Heart left ventricle (tissue), 13 donors: ENCODE measurements at regions not wholly inside any gene's neighbourhood (a gene's known extent, or its start where the extent isn't known, plus 50 kb on each side); places are given as distances from the start of the nearest gene placed in this dataset.

Experiments
- POLR2A ChIP-seq, 2 donors: fragments of 450-650 bp; IDR thresholded peaks; one replicate each; pipeline ENCODE4 v1.6.1; 2017; ENCODE audit warnings: antibody characterized with exemption in 2 of 2, mild to moderate bottlenecking in 2 of 2, moderate library complexity in 2 of 2
- TF ChIP-seq, protein P1 (sequence below), 12 donors: fragments of 200-600 bp; sonication (generic) in 4 of 12; IDR thresholded peaks; one replicate each; pipeline versions ENCODE4 v1.5.0 to v1.8.0; 2018 to 2022; ENCODE audit warnings: antibody characterized with exemption in 12 of 12, mild to moderate bottlenecking in 5 of 12
- donor health status: ischemic (EF 13 %, LVEDD 7.1; RV severe dilation, severe dysfunction).
- donor health status: DM: no; HTN: yes; CAD: no.
- donor health status: DM: no; HTN: no; CAD: no.
- donor health status: ischemic (EF 25% LVEDD 6.9; RV normal size, moderate dysfunction).
- donor health status: ischemic (EF 25% LVEDD 5.7; RV mildly dilated, moderate dysfunction).
- donor health status: ischemic (EF 35%, LVEDD 5.7; RV mildly dilated, moderate dysfunction).
- donor health status: nonischemic (EF 11% LVEDD 7.7; RV severe dilation, severe dysfunction).
- donor health status: DM: yes; HTN: yes; CAD: no.
- donor health status: PGD.
- donor health status: ischemic (EF 29% LVEDD 5.4; RV normal size, mild dysfunction).
- donor health status: nonischemic (EF 23%, LVEDD 6.1; RV moderate dilation, normal function).

DNA sequence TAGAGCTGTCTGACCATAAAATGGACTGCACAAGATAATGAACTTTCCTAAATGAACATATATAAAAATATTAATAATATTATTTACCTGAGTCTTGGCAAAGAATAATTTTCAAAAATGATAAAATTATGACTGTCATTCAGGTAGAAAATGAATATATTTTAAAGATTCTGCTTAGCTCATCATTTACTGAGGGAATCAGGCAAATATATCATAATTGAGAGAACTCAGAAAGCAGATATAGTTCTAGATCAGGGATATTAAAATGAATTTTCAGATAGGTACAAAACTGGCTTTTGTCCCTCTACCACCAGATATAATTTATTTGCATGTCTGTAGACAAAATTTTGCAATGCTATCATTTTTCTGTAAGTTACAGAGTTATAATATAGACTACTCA is 86.1 kb upstream of the CPM start:
- TF ChIP-seq, protein P1, sequence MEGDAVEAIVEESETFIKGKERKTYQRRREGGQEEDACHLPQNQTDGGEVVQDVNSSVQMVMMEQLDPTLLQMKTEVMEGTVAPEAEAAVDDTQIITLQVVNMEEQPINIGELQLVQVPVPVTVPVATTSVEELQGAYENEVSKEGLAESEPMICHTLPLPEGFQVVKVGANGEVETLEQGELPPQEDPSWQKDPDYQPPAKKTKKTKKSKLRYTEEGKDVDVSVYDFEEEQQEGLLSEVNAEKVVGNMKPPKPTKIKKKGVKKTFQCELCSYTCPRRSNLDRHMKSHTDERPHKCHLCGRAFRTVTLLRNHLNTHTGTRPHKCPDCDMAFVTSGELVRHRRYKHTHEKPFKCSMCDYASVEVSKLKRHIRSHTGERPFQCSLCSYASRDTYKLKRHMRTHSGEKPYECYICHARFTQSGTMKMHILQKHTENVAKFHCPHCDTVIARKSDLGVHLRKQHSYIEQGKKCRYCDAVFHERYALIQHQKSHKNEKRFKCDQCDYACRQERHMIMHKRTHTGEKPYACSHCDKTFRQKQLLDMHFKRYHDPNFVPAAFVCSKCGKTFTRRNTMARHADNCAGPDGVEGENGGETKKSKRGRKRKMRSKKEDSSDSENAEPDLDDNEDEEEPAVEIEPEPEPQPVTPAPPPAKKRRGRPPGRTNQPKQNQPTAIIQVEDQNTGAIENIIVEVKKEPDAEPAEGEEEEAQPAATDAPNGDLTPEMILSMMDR (IDR thresholded peaks at IDR 0.05) = no peak
- no peak for TF ChIP-seq POLR2A (IDR thresholded peaks at IDR 0.05)
